ENCODE measurements at regions not wholly inside any gene's neighbourhood (a gene's known extent, or its start where the extent isn't known, plus 50 kb on each side); places are given as distances from the start of the nearest gene placed in this dataset.

GRCh38 chr5:135213466-135214239 is 179.6 kb upstream of the PITX1 start:
- DNase-seq (ENCODE audit: low spot score in 2 of 2) (no peak), ATAC-seq (ENCODE audit: low read depth) (no peak)
- H3K9me3 Mint-ChIP-seq = no peaks in the 10 kb centered on the region
- H3K27ac Mint-ChIP-seq = no peak overlapping the region
- H3K27me3 Mint-ChIP-seq = peaks cover 14% of the 10 kb centered on the region
- no peaks in the 10 kb centered on the region for H3K4me1 Mint-ChIP-seq
- H3K4me3 Mint-ChIP-seq = no peak overlapping the region
- H3K36me3 Mint-ChIP-seq = no peaks in the 10 kb centered on the region

DNA sequence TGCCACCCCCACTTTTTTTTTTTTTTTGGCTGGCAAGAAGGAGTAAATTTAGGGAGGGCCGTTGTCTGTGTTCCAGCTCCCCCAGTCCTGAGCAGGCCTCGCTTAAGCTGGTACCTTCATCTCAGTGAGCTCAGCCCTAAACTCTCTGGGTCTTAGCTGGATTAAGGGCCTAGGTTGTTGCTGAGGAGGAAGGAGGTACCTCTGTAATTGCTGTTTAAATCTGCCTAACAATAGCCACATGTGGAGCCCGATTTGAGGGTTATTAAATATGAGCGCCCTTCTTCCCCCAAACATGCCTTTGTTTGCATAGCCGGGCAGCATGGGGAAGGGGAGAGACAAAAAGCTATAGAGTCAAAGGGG is 179.0 kb upstream of the PITX1 start:
- ATAC-seq (ENCODE audit: low read depth) (no peak), DNase-seq (ENCODE audit: low spot score in 2 of 2) (no peak)
- H3K36me3 Mint-ChIP-seq = no peaks in the 10 kb centered on the region
- no peak overlapping the region for H3K27ac Mint-ChIP-seq
- no peaks in the 10 kb centered on the region for H3K9me3 Mint-ChIP-seq
- H3K4me1 Mint-ChIP-seq = no peaks in the 10 kb centered on the region
- H3K27me3 Mint-ChIP-seq = peaks cover 19% of the 10 kb centered on the region
- H3K4me3 Mint-ChIP-seq = no peak overlapping the region

- Mint-ChIP-seq H3K27ac (no peak overlapping the region), H3K4me3 (no peak overlapping the region)
Observed at GRCh38 chr5:135212361-135213026, 178.5 kb upstream of the PITX1 start.

GRCh38 chr5:135211791-135212190 is 177.8 kb upstream of the PITX1 start:
- Mint-ChIP-seq H3K9me3 (no peaks in the 10 kb centered on the region), H3K36me3 (no peaks in the 10 kb centered on the region)
- ATAC-seq (ENCODE audit: low read depth) = no peak

More at GRCh38 chr5:135212361-135213026, 178.5 kb upstream of the PITX1 start:
- H3K36me3 Mint-ChIP-seq = no peaks in the 10 kb centered on the region
- H3K27me3 Mint-ChIP-seq = peaks cover 19% of the 10 kb centered on the region
- H3K4me1 Mint-ChIP-seq = no peaks in the 10 kb centered on the region
- H3K9me3 Mint-ChIP-seq = no peaks in the 10 kb centered on the region
- ATAC-seq (ENCODE audit: low read depth) (no peak), DNase-seq (ENCODE audit: low spot score in 2 of 2) (no peak)

DNA sequence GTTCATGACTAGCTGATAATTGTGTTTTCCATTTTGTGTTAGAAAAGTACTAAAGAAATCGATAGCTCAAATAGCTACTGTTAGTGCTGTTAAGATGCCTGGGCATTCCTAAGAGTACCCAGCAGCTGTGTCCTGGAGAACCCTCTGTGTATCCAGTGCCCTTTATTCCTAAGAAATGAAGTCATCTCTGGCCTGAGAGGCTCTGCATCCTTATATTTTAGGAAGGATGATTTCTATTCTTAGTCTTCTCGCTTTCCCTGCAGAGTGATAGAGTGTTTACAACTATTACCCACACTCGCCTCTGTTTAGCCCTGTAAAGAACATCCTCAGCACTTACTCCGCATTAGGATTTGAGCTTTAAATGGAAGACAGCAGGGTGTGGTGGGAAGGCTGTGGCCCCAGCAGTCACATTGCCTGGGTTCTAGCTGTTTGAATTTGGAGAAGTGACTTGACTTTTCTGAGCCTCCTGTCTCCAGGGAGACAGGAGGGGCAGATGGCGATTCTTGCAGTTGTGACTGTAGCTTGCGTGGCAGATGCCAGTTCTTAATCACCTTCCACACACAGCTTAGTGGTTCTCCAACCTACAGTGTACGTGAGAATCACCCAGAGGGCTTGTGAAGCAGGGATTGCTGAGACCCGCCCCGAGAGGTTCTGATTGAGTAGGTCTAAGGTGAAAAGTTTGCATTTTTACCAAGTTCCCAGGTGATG is 177.2 kb upstream of the PITX1 start:
- no peak for DNase-seq (ENCODE audit: low spot score in 2 of 2)
- Mint-ChIP-seq H3K4me3 (no peak overlapping the region), H3K36me3 (no peaks in the 10 kb centered on the region), H3K4me1 (no peaks in the 10 kb centered on the region), H3K27me3 (peaks cover 24% of the 10 kb centered on the region), H3K27ac (no peak overlapping the region), H3K9me3 (no peaks in the 10 kb centered on the region)
- ATAC-seq (ENCODE audit: low read depth) = no peak

More at GRCh38 chr5:135211791-135212190, 177.8 kb upstream of the PITX1 start:
- Mint-ChIP-seq H3K4me3 (no peak overlapping the region), H3K27me3 (peaks cover 21% of the 10 kb centered on the region), H3K27ac (no peak overlapping the region), H3K4me1 (no peaks in the 10 kb centered on the region)
- DNase-seq (ENCODE audit: low spot score in 2 of 2) = no peak

DNA sequence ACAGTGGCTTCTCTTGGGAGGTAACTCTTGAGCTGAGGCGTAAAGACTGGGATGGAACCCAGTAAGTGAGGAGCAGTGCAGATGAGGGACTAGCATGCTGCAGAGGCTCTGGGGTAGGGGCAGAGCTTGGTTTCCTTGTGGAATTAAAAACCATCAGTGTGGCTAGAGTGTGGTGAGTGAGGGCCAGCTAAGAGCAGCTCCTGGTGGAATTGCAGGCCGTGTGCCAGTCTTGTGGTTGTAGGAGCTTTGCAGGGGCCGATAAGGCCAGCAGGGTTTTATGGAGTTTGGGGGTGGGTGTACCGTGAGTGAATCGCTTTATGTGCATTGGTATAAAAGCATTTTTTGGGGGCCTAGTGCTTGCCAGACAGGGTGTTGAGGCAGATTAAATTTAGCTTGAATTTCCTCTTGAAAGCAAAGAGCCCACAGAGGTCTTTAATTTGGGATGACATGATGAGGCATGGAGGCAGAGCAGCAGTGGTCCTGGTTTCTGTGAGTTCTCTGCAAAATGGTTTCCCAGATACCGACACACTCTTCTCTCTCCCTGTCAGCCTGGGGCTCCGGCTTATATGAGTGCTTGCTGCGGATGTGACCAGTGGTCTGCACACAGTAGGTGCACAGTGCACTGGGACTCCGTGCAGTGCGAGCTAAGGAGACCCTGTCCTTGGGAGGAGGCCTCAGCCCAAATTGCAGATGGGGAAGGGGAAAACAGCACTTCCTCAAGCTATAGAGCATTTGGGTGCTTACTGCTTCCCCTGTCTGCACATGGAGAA is 176.4 kb upstream of the PITX1 start:
- Mint-ChIP-seq H3K27me3 (peaks cover 18% of the 10 kb centered on the region), H3K36me3 (no peaks in the 10 kb centered on the region), H3K4me3 (no peak overlapping the region), H3K4me1 (no peaks in the 10 kb centered on the region), H3K9me3 (no peaks in the 10 kb centered on the region), H3K27ac (no peak overlapping the region)
- DNase-seq (ENCODE audit: low spot score in 2 of 2) = no peak
- ATAC-seq (ENCODE audit: low read depth) = no peak

DNA sequence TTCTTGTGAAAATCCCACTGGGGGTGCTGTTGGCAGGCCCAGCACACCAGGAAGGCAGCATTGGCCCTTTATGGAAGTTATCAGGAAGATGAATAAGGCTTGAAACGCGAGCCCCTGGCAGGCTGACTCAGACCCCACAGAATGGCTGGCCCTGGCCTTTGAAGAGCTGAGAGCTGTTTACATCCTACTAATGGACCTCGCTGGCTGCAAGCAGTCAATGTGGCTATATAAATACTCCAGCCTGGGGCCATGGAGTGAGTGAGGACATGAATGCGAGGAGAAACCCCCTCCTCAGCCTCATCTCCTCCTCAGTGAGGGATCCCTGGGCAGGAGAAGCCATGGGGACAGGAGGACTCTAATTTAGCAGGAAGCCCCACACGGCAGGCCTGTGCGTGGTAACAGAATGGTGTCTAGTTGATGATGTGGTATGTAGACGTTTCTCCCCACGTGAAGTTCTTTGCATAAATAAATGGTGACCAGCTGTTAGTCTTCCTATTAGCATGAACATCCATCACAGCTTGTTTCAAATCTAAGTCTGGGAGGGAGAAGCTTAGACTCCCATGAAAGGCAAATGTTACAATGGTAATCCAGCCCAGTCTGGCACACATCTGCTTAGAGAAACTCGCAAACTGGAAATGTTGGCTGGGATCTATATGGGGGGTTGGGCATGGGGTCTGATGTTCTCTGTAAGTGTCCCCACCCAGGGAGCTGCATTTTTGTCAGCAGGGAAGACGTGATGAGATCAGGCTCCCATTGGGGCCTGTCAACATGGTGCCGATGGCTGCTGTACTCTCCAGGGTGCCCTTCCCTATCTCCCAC is 175.1 kb upstream of the PITX1 start:
- DNase-seq (ENCODE audit: low spot score in 2 of 2) (no peak), ATAC-seq (ENCODE audit: low read depth) (no peak)
- Mint-ChIP-seq H3K36me3 (no peaks in the 10 kb centered on the region), H3K4me3 (no peak overlapping the region), H3K27me3 (peaks cover 16% of the 10 kb centered on the region), H3K27ac (no peak overlapping the region), H3K9me3 (no peaks in the 10 kb centered on the region), H3K4me1 (no peaks in the 10 kb centered on the region)

DNA sequence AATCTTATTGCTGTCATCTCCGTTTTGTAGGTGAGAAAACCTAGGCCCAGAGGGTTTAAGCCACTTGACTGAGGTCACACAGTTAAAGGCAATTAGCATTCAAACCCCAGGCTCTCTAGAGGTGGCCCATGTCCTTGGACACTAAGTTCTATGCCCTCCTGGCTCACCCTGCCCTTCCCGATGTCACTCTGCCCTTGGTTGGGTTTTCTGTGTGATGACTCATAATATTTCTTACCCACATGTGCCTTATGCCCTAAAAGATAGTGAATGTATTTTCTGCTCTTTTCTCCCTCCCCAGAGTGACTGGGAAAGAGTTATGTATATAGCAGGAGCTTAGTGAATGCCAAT is 174.5 kb upstream of the PITX1 start:
- Mint-ChIP-seq H3K4me3 (no peak overlapping the region), H3K27me3 (peaks cover 19% of the 10 kb centered on the region)
- ATAC-seq (ENCODE audit: low read depth) = no peak

DNA sequence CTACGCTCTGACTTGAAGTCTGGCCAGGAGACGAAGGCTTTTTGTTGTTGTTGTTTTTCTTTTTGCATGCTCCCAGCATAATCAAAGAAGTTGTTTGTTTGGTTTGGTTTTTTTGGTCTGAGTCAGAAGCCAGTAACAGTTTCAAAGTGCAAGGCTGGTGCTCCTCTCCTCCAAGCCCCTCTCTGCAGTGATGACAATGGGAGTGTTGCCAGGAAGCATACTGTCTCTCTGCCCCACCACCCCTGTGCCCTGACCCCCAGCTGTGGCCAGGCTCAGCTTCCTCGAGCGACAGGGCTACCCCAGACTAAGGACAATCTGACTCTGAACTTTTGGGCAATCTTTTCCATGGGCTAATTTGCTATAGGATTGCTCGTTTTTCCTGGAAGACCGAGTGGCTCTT is 173.8 kb upstream of the PITX1 start:
- no peak overlapping the region for H3K27ac Mint-ChIP-seq
- ATAC-seq (ENCODE audit: low read depth) (no peak), DNase-seq (ENCODE audit: low spot score in 2 of 2) (no peak)
- peaks cover 9% of the 10 kb centered on the region for H3K9me3 Mint-ChIP-seq
- H3K4me3 Mint-ChIP-seq = no peak overlapping the region
- peaks cover 6% of the 10 kb centered on the region for H3K36me3 Mint-ChIP-seq
- no peaks in the 10 kb centered on the region for H3K4me1 Mint-ChIP-seq
- H3K27me3 Mint-ChIP-seq = peaks cover 19% of the 10 kb centered on the region

More for the DNA sequence above, 174.5 kb upstream of the PITX1 start:
- DNase-seq (ENCODE audit: low spot score in 2 of 2) = no peak
- Mint-ChIP-seq H3K9me3 (peaks cover 5% of the 10 kb centered on the region), H3K4me1 (no peaks in the 10 kb centered on the region), H3K27ac (no peak overlapping the region), H3K36me3 (peaks cover 4% of the 10 kb centered on the region)

- peaks cover 23% of the 10 kb centered on the region for H3K27me3 Mint-ChIP-seq
- DNase-seq (ENCODE audit: low spot score in 2 of 2) (no peak), ATAC-seq (ENCODE audit: low read depth) (no peak)
- no peak overlapping the region for H3K4me3 Mint-ChIP-seq
- H3K27ac Mint-ChIP-seq = no peak overlapping the region
- H3K36me3 Mint-ChIP-seq = peaks cover 6% of the 10 kb centered on the region
- H3K4me1 Mint-ChIP-seq = no peaks in the 10 kb centered on the region
- H3K9me3 Mint-ChIP-seq = peaks cover 15% of the 10 kb centered on the region
Observed at GRCh38 chr5:135206862-135207261, 172.8 kb upstream of the PITX1 start.

DNA sequence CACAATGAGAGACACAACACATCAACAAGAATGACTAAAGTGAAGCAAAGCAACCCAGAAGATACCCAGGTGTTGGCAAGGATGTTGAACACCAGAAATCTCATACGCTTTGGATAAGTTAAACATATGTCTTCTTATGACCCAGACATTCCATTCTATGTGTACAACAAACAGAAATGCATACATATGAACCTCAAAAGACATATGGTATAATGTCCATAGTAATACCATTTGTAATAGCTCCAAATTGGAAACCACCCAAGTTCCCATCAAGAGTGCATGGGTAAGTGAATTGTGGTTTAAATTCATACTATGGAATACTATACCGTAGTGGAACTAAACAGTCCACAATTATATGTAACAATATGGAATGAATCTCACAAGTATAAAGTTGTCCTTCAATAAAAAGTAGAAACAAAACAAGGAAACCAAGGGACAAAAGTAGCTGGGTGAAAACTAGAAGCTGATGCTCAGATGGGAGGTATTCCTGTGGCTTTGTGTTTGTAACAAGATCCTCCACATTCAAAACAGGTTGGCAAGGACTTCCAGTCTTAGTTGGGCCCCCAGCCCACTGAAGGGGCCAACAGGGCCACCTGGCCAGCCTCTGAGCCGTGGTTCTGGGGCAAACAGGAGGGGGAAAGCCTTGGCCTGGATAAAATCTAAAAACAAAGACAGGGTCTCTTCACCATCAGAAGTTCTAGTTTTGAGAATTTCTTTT is 171.8 kb upstream of the PITX1 start:
- DNase-seq (ENCODE audit: low spot score in 2 of 2) (no peak), ATAC-seq (ENCODE audit: low read depth) (no peak)
- Mint-ChIP-seq H3K4me1 (no peaks in the 10 kb centered on the region), H3K27me3 (peaks cover 23% of the 10 kb centered on the region), H3K27ac (no peak overlapping the region), H3K36me3 (peaks cover 6% of the 10 kb centered on the region), H3K9me3 (peaks cover 15% of the 10 kb centered on the region), H3K4me3 (no peak overlapping the region)

DNA sequence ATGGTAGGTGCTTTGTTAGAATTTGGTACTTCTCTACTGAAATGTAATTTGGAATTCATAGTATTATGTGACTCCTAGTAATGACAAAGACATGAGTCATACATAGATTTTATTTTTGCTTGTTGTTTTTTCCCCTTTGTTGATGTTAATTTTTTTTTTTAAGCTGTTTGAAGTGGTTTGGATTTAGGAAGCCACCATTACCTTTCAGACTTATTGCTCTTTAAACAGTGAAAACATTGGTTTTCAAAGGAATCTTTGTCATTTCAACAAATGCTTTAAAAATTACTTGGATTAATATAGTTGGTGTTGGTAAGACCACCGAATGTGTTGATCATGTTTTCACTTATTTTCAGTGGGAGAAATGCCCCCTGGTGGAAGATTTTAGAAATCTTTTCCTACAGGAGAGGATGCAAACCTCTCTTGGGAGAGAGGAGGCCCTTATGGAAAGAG is 170.1 kb upstream of the PITX1 start:
- peaks cover 6% of the 10 kb centered on the region for H3K36me3 Mint-ChIP-seq
- H3K4me3 Mint-ChIP-seq = no peak overlapping the region
- no peaks in the 10 kb centered on the region for H3K4me1 Mint-ChIP-seq
- no peak overlapping the region for H3K27ac Mint-ChIP-seq
- ATAC-seq (ENCODE audit: low read depth) = no peak
- no peak for DNase-seq (ENCODE audit: low spot score in 2 of 2)
- H3K27me3 Mint-ChIP-seq = peaks cover 19% of the 10 kb centered on the region
- H3K9me3 Mint-ChIP-seq = peaks cover 15% of the 10 kb centered on the region

GRCh38 chr5:135203593-135204036 is 169.6 kb upstream of the PITX1 start:
- no peaks in the 10 kb centered on the region for H3K4me1 Mint-ChIP-seq
- H3K9me3 Mint-ChIP-seq = peaks cover 19% of the 10 kb centered on the region
- DNase-seq (ENCODE audit: low spot score in 2 of 2) = no peak
- no peak overlapping the region for H3K27ac Mint-ChIP-seq
- H3K36me3 Mint-ChIP-seq = peaks cover 7% of the 10 kb centered on the region
- no peak overlapping the region for H3K4me3 Mint-ChIP-seq
- H3K27me3 Mint-ChIP-seq = peaks cover 17% of the 10 kb centered on the region
- no peak for ATAC-seq (ENCODE audit: low read depth)
